ENCODE measurements at regions not wholly inside any gene's neighbourhood (a gene's known extent, or its start where the extent isn't known, plus 50 kb on each side); places are given as distances from the start of the nearest gene placed in this dataset.

DNA sequence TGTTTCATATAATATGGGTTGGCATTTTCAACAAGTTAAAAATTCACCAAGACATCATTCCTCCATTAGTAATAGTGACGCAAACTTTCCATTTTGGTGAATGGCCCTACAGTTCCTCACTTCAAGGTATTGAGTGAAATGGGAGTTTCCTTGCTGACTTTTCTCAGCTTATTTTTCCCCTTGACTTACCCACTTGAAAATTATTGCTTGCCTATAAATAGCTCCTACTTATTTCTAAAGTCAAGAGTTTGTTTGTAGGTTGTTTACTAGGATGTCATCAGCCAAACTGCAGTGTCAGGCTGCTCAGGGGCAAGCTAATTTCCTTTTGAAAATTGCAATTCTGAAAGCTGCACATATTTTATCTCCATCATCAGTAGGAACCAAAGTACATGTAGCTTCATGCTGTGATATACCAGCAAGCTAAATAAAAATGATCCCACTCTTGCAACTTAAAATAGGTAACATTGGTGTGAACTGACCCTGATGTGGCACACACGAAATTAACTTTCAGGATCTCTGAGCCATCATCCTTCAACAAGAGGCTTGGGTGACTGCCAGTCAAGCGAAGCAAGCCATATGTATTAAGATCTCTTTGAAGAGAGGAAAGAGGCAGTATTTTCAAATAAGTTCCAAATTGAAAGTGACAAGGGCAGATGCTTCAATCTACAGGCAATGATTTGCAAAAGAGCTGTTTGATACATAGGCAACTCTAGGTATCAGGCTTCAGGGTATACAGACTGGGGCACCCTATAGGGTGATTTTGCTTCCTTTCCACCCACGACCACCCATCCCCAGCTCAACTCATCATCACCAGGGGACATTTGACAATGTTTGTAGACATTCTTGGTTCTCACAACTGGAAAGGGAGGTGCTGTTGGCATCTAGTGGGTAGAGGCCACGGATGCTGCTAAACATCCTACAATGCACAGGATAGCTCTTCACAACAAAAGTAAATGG is 66.8 kb upstream of the RASGRP1 start:
- Histone ChIP-seq H3K14ac (ENCODE audit: insufficient read length) (no peak overlapping the region), H4K91ac (replicated peaks; ENCODE audit: insufficient read length, low read length) (no peak overlapping the region), H3K27ac (ENCODE audit: low read depth, low read length) (no peak overlapping the region), H2BK5ac (ENCODE audit: low read depth, low read length) (no peak overlapping the region), H2AK5ac (ENCODE audit: low read depth, low read length) (no peak overlapping the region), H3K23ac (ENCODE audit: insufficient read length) (no peak overlapping the region), H2BK20ac (ENCODE audit: low read length) (no peak overlapping the region), H2BK15ac (ENCODE audit: low read length) (no peak overlapping the region), H3K79me1 (ENCODE audit: low read depth, low read length) (no peaks in the 10 kb centered on the region), H3K9me3 (ENCODE audit: insufficient read depth in 2 of 2, low read depth in 1 of 2, low read length in 1 of 2) (no peaks in the 10 kb centered on the region), H4K5ac (ENCODE audit: insufficient read length, low read depth, low read length) (no peak overlapping the region), H3K4ac (replicated peaks; ENCODE audit: insufficient read length, low read depth, low read length) (no peak overlapping the region), H3K9ac (replicated peaks in 1 of 4; ENCODE audit: extremely low read depth in 1 of 4, low read depth in 3 of 4, low read length in 3 of 4) (no peak overlapping the region), H3K4me2 (ENCODE audit: insufficient read depth in 1 of 2, low read depth in 2 of 2, low read length in 2 of 2) (no peak overlapping the region), H2AFZ (ENCODE audit: low read length) (no peak overlapping the region), H3K4me1 (replicated peaks in 1 of 4; ENCODE audit: control insufficient read depth in 3 of 4, insufficient read depth in 4 of 4, low read length in 3 of 4) (no peaks in the 10 kb centered on the region), H3K36me3 (ENCODE audit: control insufficient read depth in 2 of 4, insufficient read depth in 4 of 4, low read length in 3 of 4) (no peaks in the 10 kb centered on the region), H2BK120ac (replicated peaks; ENCODE audit: low read depth, low read length) (no peak overlapping the region), H3K79me2 (ENCODE audit: control insufficient read depth in 1 of 2, insufficient read depth in 2 of 2, low read length in 2 of 2) (no peaks in the 10 kb centered on the region), H3K27me3 (replicated peaks in 1 of 4; ENCODE audit: control insufficient read depth in 3 of 4, extremely low read depth in 1 of 4, insufficient read depth in 3 of 4, low read length in 3 of 4) (no peaks in the 10 kb centered on the region), H4K20me1 (replicated peaks in 1 of 2; ENCODE audit: control insufficient read depth in 1 of 2, insufficient read depth in 2 of 2, low read length in 2 of 2) (no peaks in the 10 kb centered on the region), H3K23me2 (ENCODE audit: low read depth, low read length) (no peaks in the 10 kb centered on the region), H2BK12ac (ENCODE audit: low read depth, low read length) (no peak overlapping the region), H3K56ac (replicated peaks; ENCODE audit: insufficient read length, low read depth, low read length) (no peak overlapping the region), H4K8ac (ENCODE audit: extremely low read depth, insufficient read depth, low read length) (no peak overlapping the region), H3K4me3 (ENCODE audit: extremely low read depth in 1 of 4, insufficient read depth in 2 of 4, low read depth in 3 of 4, low read length in 4 of 4) (no peak overlapping the region), H3K18ac (ENCODE audit: extremely low read depth, low read length) (no peak overlapping the region)
- CTCF ChIA-PET (ENCODE audit: partially characterized antibody) = interaction anchor here (0.9 to 2.9 kb wide), 10 partner anchors 11 to 191 kb away, joined by 3 to 15 read pairs (median 3); partner anchors contain the start of gene RASGRP1
- TF ChIP-seq NANOG (IDR thresholded peaks at IDR 0.05; ENCODE audit: insufficient read depth, low read depth, low read length, poor library complexity, severe bottlenecking) = no peak
- WGBS, 2 experiments (ENCODE audit: extremely low coverage in 1 of 2, insufficient coverage in 1 of 2, insufficient read length in 1 of 2, insufficient replicate concordance in 2 of 2, low coverage in 1 of 2, low lambda C conversion rate in 2 of 2, missing lambda C conversion rate in 1 of 2) = 88% methylated on average over 5 of the region's 5 CpGs; no CpG with 5 or more reads in 1 of the 2 experiments
- no peak for DNase-seq (ENCODE audit: low read depth in 1 of 2, low spot score in 2 of 2)
- no peak for FAIRE-seq
- POLR2A ChIA-PET (ENCODE audit: partially characterized antibody) = no interaction called here
